ENCODE measurements at regions not wholly inside any gene's neighbourhood (a gene's known extent, or its start where the extent isn't known, plus 50 kb on each side); places are given as distances from the start of the nearest gene placed in this dataset.

DNA sequence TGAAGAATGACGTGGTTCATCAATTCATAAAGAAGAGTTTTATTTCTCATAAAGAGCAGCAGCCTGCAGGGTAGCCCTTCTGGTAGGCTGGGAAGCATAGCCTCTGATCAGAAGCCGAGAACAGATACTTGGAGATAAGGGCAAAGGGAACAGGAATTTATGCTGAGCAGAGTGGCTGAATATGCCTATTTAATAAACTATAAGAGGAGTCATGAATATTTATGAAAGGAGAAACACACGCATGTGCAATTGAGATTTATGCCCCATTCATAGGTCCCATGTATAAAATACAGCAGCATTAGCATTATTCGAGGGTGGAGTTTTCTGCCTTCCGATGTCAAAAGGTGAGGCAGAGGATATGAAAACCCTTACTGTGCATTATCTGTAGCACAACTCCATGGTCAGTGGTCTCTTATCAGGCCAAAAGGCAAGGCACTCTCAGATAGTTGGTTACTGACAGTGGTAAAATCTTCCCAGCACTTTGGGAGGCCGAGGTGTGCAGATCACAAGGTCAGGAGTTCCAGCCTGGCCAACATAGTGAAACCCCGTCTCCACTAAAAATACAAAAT is 569.1 kb downstream of the ACTL7B start:
- Histone ChIP-seq H3K36me3 (ENCODE audit: control insufficient read depth in 2 of 2, extremely low read depth in 1 of 2, insufficient read depth in 1 of 2, low read length in 1 of 2) (no peaks in the 10 kb centered on the region), H3K9me3 (no peaks in the 10 kb centered on the region), H3K4me1 (ENCODE audit: control insufficient read depth in 1 of 2, extremely low read depth in 1 of 2, insufficient read depth in 2 of 2, low read length in 2 of 2) (no peaks in the 10 kb centered on the region), H3K27ac (ENCODE audit: low read length) (no peak overlapping the region), H3K4me3 (ENCODE audit: control insufficient read depth in 1 of 2, extremely low read depth in 1 of 2, low read length in 1 of 2) (no peak overlapping the region), H3K27me3 (replicated peaks in 1 of 2; ENCODE audit: control insufficient read depth in 2 of 2, extremely low read depth in 1 of 2, insufficient read depth in 2 of 2, low read length in 1 of 2) (no peaks in the 10 kb centered on the region)
- ATAC-seq (replicated peaks in 1 of 4): no peak
- Mint-ChIP-seq H3K4me1 (no peaks in the 10 kb centered on the region), H3K27me3 (no peaks in the 10 kb centered on the region), H3K4me3 (no peak overlapping the region), H3K9me3 (no peaks in the 10 kb centered on the region), H3K36me3 (no peaks in the 10 kb centered on the region), H3K27ac (no peak overlapping the region)
- CTCF ChIA-PET: no interaction called here
- WGBS (ENCODE audit: insufficient coverage): 81% methylated on average over 3 of the region's 7 CpGs
- no peak for DNase-seq
- POLR2A ChIA-PET: no interaction called here

DNA sequence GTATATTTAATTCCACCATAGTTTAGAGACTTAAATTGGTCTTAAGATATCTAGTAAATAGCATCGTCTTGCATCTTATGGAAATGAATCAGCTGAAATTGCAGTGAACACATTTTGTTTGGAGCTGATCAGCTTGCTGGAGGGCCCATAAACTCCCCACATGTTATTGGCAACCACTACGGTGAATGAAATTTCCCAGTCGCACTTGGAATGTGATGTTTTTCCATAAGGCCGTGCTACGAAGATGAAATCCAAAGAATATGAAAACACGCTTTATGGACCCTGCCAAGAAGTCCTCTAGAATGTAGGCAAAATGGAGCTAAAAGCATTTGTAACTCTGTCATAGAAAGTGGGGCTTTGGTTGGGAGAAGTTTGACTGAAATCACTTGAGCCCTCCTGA is 572.1 kb downstream of the ACTL7B start:
- H3K4me1 Mint-ChIP-seq: no peaks in the 10 kb centered on the region
- no peak for DNase-seq
- 97% methylated on average over 5 of the region's 6 CpGs for WGBS (ENCODE audit: insufficient coverage)
- Histone ChIP-seq H3K4me3 (ENCODE audit: control insufficient read depth in 1 of 2, extremely low read depth in 1 of 2, low read length in 1 of 2) (no peak overlapping the region), H3K9me3 (no peaks in the 10 kb centered on the region), H3K27me3 (replicated peaks in 1 of 2; ENCODE audit: control insufficient read depth in 2 of 2, extremely low read depth in 1 of 2, insufficient read depth in 2 of 2, low read length in 1 of 2) (no peaks in the 10 kb centered on the region), H3K27ac (ENCODE audit: low read length) (no peak overlapping the region), H3K36me3 (ENCODE audit: control insufficient read depth in 2 of 2, extremely low read depth in 1 of 2, insufficient read depth in 1 of 2, low read length in 1 of 2) (no peaks in the 10 kb centered on the region), H3K4me1 (ENCODE audit: control insufficient read depth in 1 of 2, extremely low read depth in 1 of 2, insufficient read depth in 2 of 2, low read length in 2 of 2) (no peaks in the 10 kb centered on the region)
- H3K27me3 Mint-ChIP-seq: peaks cover 0 to 2% of the 10 kb centered on the region in 2 donors
- peaks cover 3 to 5% (median 5%) of the 10 kb centered on the region in 3 donors for H3K9me3 Mint-ChIP-seq
- H3K27ac Mint-ChIP-seq: no peak overlapping the region
- POLR2A ChIA-PET: no interaction called here
- no peaks in the 10 kb centered on the region for H3K36me3 Mint-ChIP-seq
- no peak for ATAC-seq (replicated peaks in 1 of 4)
- no peak overlapping the region for H3K4me3 Mint-ChIP-seq
- CTCF ChIA-PET: interaction anchor here in 1 of 2 donors (0.6 kb wide), 1 partner anchor 8 kb away, joined by 4 read pairs; no protein-coding TSS in a partner anchor

DNA sequence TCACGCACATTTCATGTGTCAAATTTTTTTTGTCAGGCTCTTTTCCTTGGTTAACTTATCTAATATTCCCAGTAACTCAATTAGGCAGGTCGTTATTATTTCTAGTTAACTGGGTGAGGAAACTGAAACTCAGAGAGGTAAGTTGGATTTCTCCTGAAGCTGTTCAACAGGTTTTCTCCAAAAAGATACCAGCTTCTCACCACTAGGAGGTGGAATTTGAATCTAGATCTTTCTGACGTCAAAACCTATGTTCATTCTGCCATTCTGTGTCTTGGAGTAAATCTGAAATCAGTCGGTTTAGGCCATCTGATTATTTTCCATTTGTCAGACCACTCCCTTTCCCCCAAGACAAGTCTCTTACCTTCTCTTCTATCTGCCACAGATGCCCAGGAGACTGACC is 572.9 kb downstream of the ACTL7B start:
- no peaks in the 10 kb centered on the region for H3K4me1 ChIP-seq (ENCODE audit: control insufficient read depth in 1 of 2, extremely low read depth in 1 of 2, insufficient read depth in 2 of 2, low read length in 2 of 2)
- no peak overlapping the region for H3K27ac Mint-ChIP-seq
- ATAC-seq (replicated peaks in 1 of 4): no peak
- DNase-seq: no peak
- H3K4me1 Mint-ChIP-seq: no peaks in the 10 kb centered on the region
- H3K36me3 ChIP-seq (ENCODE audit: control insufficient read depth in 2 of 2, extremely low read depth in 1 of 2, insufficient read depth in 1 of 2, low read length in 1 of 2): no peaks in the 10 kb centered on the region
- no CpG with 5 or more reads among the region's 4 CpGs for WGBS (ENCODE audit: insufficient coverage)
- H3K4me3 ChIP-seq (ENCODE audit: control insufficient read depth in 1 of 2, extremely low read depth in 1 of 2, low read length in 1 of 2): no peak overlapping the region
- H3K27me3 ChIP-seq (replicated peaks in 1 of 2; ENCODE audit: control insufficient read depth in 2 of 2, extremely low read depth in 1 of 2, insufficient read depth in 2 of 2, low read length in 1 of 2): no peaks in the 10 kb centered on the region
- no peak overlapping the region for H3K4me3 Mint-ChIP-seq
- H3K9me3 Mint-ChIP-seq: peaks cover 3 to 5% (median 5%) of the 10 kb centered on the region in 3 donors
- CTCF ChIA-PET: interaction anchor here in 1 of 2 donors (0.6 kb wide), 1 partner anchor 9 kb away, joined by 4 read pairs; no protein-coding TSS in a partner anchor
- H3K27ac ChIP-seq (ENCODE audit: low read length): no peak overlapping the region
- H3K9me3 ChIP-seq: no peaks in the 10 kb centered on the region
- peaks cover 0 to 2% of the 10 kb centered on the region in 2 donors for H3K27me3 Mint-ChIP-seq
- POLR2A ChIA-PET: no interaction called here
- no peaks in the 10 kb centered on the region for H3K36me3 Mint-ChIP-seq

DNA sequence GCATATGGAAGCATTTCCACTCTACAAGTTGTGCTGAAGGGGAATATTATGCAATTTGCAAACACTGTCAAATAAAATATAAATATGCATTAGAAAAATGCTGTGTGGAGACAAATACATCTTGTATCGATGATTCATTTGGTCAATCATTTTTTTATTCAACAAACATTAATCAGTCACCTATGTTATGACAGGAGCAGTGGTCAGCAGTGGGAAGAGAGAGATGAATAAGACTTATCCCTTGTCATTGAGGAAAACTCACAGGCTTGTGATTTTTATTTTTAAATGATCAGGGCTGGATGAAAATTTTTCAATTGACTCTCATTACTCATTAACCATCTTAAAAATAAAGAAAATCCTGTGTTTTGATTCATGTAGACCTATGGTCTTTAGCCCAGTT is 574.1 kb downstream of the ACTL7B start:
- Mint-ChIP-seq H3K27ac (no peak overlapping the region), H3K4me3 (no peak overlapping the region), H3K27me3 (peaks cover 0 to 2% of the 10 kb centered on the region in 2 donors), H3K4me1 (no peaks in the 10 kb centered on the region), H3K36me3 (no peaks in the 10 kb centered on the region), H3K9me3 (peaks cover 4 to 6% (median 5%) of the 10 kb centered on the region in 3 donors)
- Histone ChIP-seq H3K4me3 (ENCODE audit: control insufficient read depth in 1 of 2, extremely low read depth in 1 of 2, low read length in 1 of 2) (no peak overlapping the region), H3K4me1 (ENCODE audit: control insufficient read depth in 1 of 2, extremely low read depth in 1 of 2, insufficient read depth in 2 of 2, low read length in 2 of 2) (no peaks in the 10 kb centered on the region), H3K36me3 (ENCODE audit: control insufficient read depth in 2 of 2, extremely low read depth in 1 of 2, insufficient read depth in 1 of 2, low read length in 1 of 2) (no peaks in the 10 kb centered on the region), H3K27me3 (replicated peaks in 1 of 2; ENCODE audit: control insufficient read depth in 2 of 2, extremely low read depth in 1 of 2, insufficient read depth in 2 of 2, low read length in 1 of 2) (no peaks in the 10 kb centered on the region), H3K27ac (ENCODE audit: low read length) (no peak overlapping the region), H3K9me3 (no peaks in the 10 kb centered on the region)
- no CpG with 5 or more reads among the region's 1 CpG for WGBS (ENCODE audit: insufficient coverage)
- ChIA-PET CTCF (no interaction called here), POLR2A (no interaction called here)
- DNase-seq: no peak
- ATAC-seq (replicated peaks in 1 of 4): no peak

DNA sequence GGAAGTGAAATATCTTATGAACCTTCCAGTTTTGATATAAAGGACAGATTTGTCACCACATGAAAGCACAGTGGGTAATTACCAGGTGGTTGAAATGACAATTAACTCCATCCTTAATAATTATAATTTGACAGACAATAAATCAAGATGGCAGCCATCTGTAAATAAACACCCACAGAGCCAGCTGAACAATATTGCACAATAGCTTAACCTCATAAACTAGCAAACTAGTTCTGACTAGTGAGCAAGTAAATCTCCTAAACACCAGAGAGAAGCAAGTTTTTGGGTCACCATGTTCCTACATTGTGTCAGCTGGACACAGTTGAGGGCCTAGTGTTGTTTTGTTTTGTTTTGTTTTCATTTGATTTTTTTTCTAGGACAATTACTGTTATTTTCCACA is 577.4 kb downstream of the ACTL7B start:
- Mint-ChIP-seq H3K27ac (no peak overlapping the region), H3K9me3 (peaks cover 7 to 15% (median 13%) of the 10 kb centered on the region in 3 donors), H3K27me3 (peaks cover 0 to 2% of the 10 kb centered on the region in 2 donors), H3K4me3 (no peak overlapping the region), H3K36me3 (no peaks in the 10 kb centered on the region), H3K4me1 (no peaks in the 10 kb centered on the region)
- Histone ChIP-seq H3K4me1 (ENCODE audit: control insufficient read depth in 1 of 2, extremely low read depth in 1 of 2, insufficient read depth in 2 of 2, low read length in 2 of 2) (no peaks in the 10 kb centered on the region), H3K36me3 (ENCODE audit: control insufficient read depth in 2 of 2, extremely low read depth in 1 of 2, insufficient read depth in 1 of 2, low read length in 1 of 2) (no peaks in the 10 kb centered on the region), H3K4me3 (ENCODE audit: control insufficient read depth in 1 of 2, extremely low read depth in 1 of 2, low read length in 1 of 2) (no peak overlapping the region), H3K27ac (ENCODE audit: low read length) (no peak overlapping the region), H3K27me3 (replicated peaks in 1 of 2; ENCODE audit: control insufficient read depth in 2 of 2, extremely low read depth in 1 of 2, insufficient read depth in 2 of 2, low read length in 1 of 2) (no peaks in the 10 kb centered on the region), H3K9me3 (no peaks in the 10 kb centered on the region)
- no peak for DNase-seq
- no peak for ATAC-seq (replicated peaks in 1 of 4)
- CTCF ChIA-PET: no interaction called here
- POLR2A ChIA-PET: interaction anchor here in 1 of 2 donors (0.6 kb wide), 1 partner anchor 320 kb away, joined by 5 read pairs; no protein-coding TSS in a partner anchor

DNA sequence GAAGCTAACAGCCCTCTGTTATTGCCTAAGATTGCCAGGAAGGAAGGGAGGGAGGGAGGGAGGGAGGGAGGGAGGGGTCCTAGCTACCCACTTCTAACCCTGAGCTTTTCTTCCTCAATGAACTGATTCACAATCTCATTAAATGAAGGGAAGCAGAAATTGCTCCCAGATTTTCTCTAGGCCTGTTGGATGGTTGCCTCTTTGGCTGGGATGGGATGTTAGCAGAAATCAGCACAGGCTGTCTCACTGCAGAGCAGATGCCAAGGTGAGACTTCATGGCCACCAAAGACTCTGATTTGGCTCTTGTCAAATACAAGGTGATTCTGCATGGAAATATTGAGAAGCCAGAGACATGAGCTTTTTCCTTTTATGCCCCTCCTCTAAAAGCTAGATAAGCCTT is 578.6 kb downstream of the ACTL7B start:
- Mint-ChIP-seq H3K27ac (no peak overlapping the region), H3K27me3 (peaks cover 0 to 2% of the 10 kb centered on the region in 2 donors), H3K36me3 (no peaks in the 10 kb centered on the region), H3K4me3 (no peak overlapping the region), H3K4me1 (no peaks in the 10 kb centered on the region), H3K9me3 (peaks cover 10 to 15% (median 14%) of the 10 kb centered on the region in 3 donors)
- H3K27ac ChIP-seq (ENCODE audit: low read length): no peak overlapping the region
- POLR2A ChIA-PET: no interaction called here
- no peaks in the 10 kb centered on the region for H3K4me1 ChIP-seq (ENCODE audit: control insufficient read depth in 1 of 2, extremely low read depth in 1 of 2, insufficient read depth in 2 of 2, low read length in 2 of 2)
- no peaks in the 10 kb centered on the region for H3K27me3 ChIP-seq (replicated peaks in 1 of 2; ENCODE audit: control insufficient read depth in 2 of 2, extremely low read depth in 1 of 2, insufficient read depth in 2 of 2, low read length in 1 of 2)
- no peak for DNase-seq
- ATAC-seq (replicated peaks in 1 of 4): no peak
- CTCF ChIA-PET: no interaction called here
- no peaks in the 10 kb centered on the region for H3K9me3 ChIP-seq
- no peak overlapping the region for H3K4me3 ChIP-seq (ENCODE audit: control insufficient read depth in 1 of 2, extremely low read depth in 1 of 2, low read length in 1 of 2)
- H3K36me3 ChIP-seq (ENCODE audit: control insufficient read depth in 2 of 2, extremely low read depth in 1 of 2, insufficient read depth in 1 of 2, low read length in 1 of 2): no peaks in the 10 kb centered on the region

DNA sequence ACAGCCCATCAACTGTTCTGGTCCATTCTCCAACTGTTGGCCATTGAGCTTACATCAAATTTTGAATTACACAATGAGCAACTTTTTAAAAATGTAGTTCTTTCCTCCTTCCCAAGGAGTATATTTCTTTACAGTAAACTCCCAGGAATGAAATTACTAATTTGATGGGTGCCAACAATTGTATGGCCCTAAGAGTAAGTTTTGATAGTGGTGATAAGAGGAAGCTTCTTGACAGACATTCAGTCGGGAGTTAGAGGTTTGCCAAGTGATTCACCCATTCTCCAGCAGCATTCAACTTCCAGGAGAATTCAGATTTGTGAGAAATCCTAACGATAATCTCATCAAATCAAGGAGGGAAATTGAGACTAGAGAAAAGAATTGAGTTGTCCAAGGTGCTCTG is 579.9 kb downstream of the ACTL7B start:
- no peaks in the 10 kb centered on the region for H3K27me3 ChIP-seq (replicated peaks in 1 of 2; ENCODE audit: control insufficient read depth in 2 of 2, extremely low read depth in 1 of 2, insufficient read depth in 2 of 2, low read length in 1 of 2)
- Mint-ChIP-seq H3K4me1 (no peaks in the 10 kb centered on the region), H3K36me3 (no peaks in the 10 kb centered on the region), H3K27me3 (peaks cover 0 to 2% of the 10 kb centered on the region in 2 donors), H3K9me3 (peaks cover 11 to 17% (median 15%) of the 10 kb centered on the region in 3 donors), H3K4me3 (no peak overlapping the region), H3K27ac (no peak overlapping the region)
- no peak overlapping the region for H3K4me3 ChIP-seq (ENCODE audit: control insufficient read depth in 1 of 2, extremely low read depth in 1 of 2, low read length in 1 of 2)
- H3K27ac ChIP-seq (ENCODE audit: low read length): no peak overlapping the region
- WGBS (ENCODE audit: insufficient coverage): no CpG with 5 or more reads among the region's 2 CpGs
- POLR2A ChIA-PET: no interaction called here
- ATAC-seq (replicated peaks in 1 of 4): no peak
- H3K36me3 ChIP-seq (ENCODE audit: control insufficient read depth in 2 of 2, extremely low read depth in 1 of 2, insufficient read depth in 1 of 2, low read length in 1 of 2): no peaks in the 10 kb centered on the region
- CTCF ChIA-PET: no interaction called here
- H3K4me1 ChIP-seq (ENCODE audit: control insufficient read depth in 1 of 2, extremely low read depth in 1 of 2, insufficient read depth in 2 of 2, low read length in 2 of 2): no peaks in the 10 kb centered on the region
- no peaks in the 10 kb centered on the region for H3K9me3 ChIP-seq
- no peak for DNase-seq
